Keratinocyte (primary cell): ENCODE measurements at regions not wholly inside any gene's neighbourhood (a gene's known extent, or its start where the extent isn't known, plus 50 kb on each side); places are given as distances from the start of the nearest gene placed in this dataset.

Experiments used
- DNase-seq: peaks from one replicate; pipeline ENCODE4 v3.0.0-alpha.2; 2011; ENCODE audit warnings: low read depth, missing footprints, low spot score
- FAIRE-seq: peaks from 2 replicates; lab custom pipeline; 2011; peaks lifted over from hg19 to GRCh38; lab: Jason Lieb, UNC
- H2AFZ ChIP-seq: 2 replicates; pipeline ENCODE4 v1.6.0; 2012; ENCODE audit warnings: low read length, control low read depth, inconsistent platforms; ENCODE audit not compliant: control insufficient read depth
- H3K27ac ChIP-seq: 2 replicates; pipeline ENCODE4 v1.5.1; 2011; ENCODE audit warnings: low read length; ENCODE audit not compliant: control insufficient read depth, insufficient read depth
- H3K27me3 ChIP-seq: 3 replicates; pipeline ENCODE4 v1.6.0; 2011; ENCODE audit warnings: low read length; ENCODE audit not compliant: control insufficient read depth, insufficient read depth; ENCODE audit errors: extremely low read depth
- H3K36me3 ChIP-seq, 2 experiments: 2 replicates in 1 of 2; 3 replicates in 1 of 2; pipeline ENCODE4 v1.5.1; 2011; ENCODE audit warnings: low read length in 2 of 2, mild to moderate bottlenecking in 1 of 2; ENCODE audit not compliant: control insufficient read depth in 2 of 2, insufficient read depth in 2 of 2; ENCODE audit errors: extremely low read depth in 1 of 2
- H3K4me1 ChIP-seq: 3 replicates; pipeline ENCODE4 v1.5.1; 2011; ENCODE audit warnings: low read length; ENCODE audit not compliant: control insufficient read depth, insufficient read depth; ENCODE audit errors: extremely low read depth
- H3K4me2 ChIP-seq: 3 replicates; pipeline ENCODE4 v1.6.0; 2011; ENCODE audit warnings: low read depth, low read length; ENCODE audit not compliant: control insufficient read depth, insufficient read depth; ENCODE audit errors: extremely low read depth
- H3K4me3 ChIP-seq, 3 experiments: fragments of 200-600 bp in 1 of 3; sonication (generic) in 1 of 3; 2 replicates in 2 of 3; 3 replicates in 1 of 3; pipeline ENCODE4 v1.5.1; 2011 to 2016; ENCODE audit warnings: low read length in 3 of 3, mild to moderate bottlenecking in 3 of 3, control low read depth in 2 of 3, inconsistent platforms in 1 of 3, low read depth in 1 of 3, mixed read lengths in 1 of 3, mixed run types in 1 of 3, moderate library complexity in 1 of 3; ENCODE audit not compliant: control insufficient read depth in 2 of 3, insufficient read depth in 2 of 3; ENCODE audit errors: extremely low read depth in 1 of 3
- H3K79me2 ChIP-seq: 2 replicates; pipeline ENCODE4 v1.6.0; 2012; ENCODE audit warnings: low read length; ENCODE audit not compliant: control insufficient read depth, insufficient read depth
- H3K9ac ChIP-seq: 3 replicates; pipeline ENCODE4 v1.6.0; 2011; ENCODE audit warnings: low read length; ENCODE audit not compliant: control insufficient read depth, insufficient read depth; ENCODE audit errors: extremely low read depth
- H3K9me1 ChIP-seq: 3 replicates; pipeline ENCODE4 v1.6.0; 2011; ENCODE audit warnings: low read length; ENCODE audit not compliant: control insufficient read depth, insufficient read depth; ENCODE audit errors: extremely low read depth
- H3K9me3 ChIP-seq: 2 replicates; pipeline ENCODE4 v1.5.1; 2012; ENCODE audit warnings: low read depth, low read length; ENCODE audit not compliant: control insufficient read depth
- H4K20me1 ChIP-seq: 3 replicates; pipeline ENCODE4 v1.6.0; 2011; ENCODE audit warnings: low read length; ENCODE audit not compliant: control insufficient read depth, insufficient read depth; ENCODE audit errors: extremely low read depth
- EZH2 ChIP-seq: IDR thresholded peaks from one replicate; pipeline ENCODE4 v1.6.1; 2012; ENCODE audit warnings: inconsistent platforms, mild to moderate bottlenecking, low read length, moderate library complexity
- dilution Hi-C: fragments of 300-500 bp; cut with MboI; formaldehyde crosslinking; loops from one replicate; pipeline ENCODE4 v1.7.0; 2020; ENCODE audit warnings: low sequenced_read_pairs; ENCODE audit not compliant: extremely low pct_ligation_motif_present
- TF ChIP-seq, protein P1 (sequence below), 3 experiments: IDR thresholded peaks in 1 of 3; conservative IDR thresholded peaks in 1 of 3; optimal IDR thresholded peaks in 1 of 3; 2 replicates in 2 of 3; 3 replicates in 1 of 3; pipeline versions ENCODE3 to v1.5.1; 2011; ENCODE audit warnings: low read length in 3 of 3, mild to moderate bottlenecking in 3 of 3, moderate library complexity in 2 of 3, control low read depth in 1 of 3, inconsistent platforms in 1 of 3; ENCODE audit not compliant: insufficient read depth in 2 of 3; ENCODE audit errors: extremely low read depth in 1 of 3

DNA sequence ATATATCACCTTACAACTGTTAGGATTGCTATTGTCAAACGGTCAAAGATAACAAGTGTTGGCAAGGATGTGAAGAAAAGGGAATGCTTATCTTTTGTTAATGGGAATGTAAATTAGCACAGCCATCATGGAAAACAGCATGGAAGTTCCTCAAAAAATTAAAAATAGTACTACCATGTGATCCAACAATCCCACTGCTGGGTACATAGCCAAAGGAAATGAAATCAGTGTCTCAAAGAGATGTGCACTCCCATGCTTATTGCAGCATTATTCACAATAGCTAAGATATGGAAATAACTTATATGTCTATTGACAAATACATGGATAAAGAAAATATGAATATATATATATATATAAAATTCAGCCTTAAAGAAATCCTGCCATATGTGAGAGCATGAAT lies 274.6 kb downstream of the EDEM1 start:
- Histone ChIP-seq H3K36me3 (no peaks in the 10 kb centered on the region), H4K20me1 (no peaks in the 10 kb centered on the region), H3K9me3 (no peaks in the 10 kb centered on the region), H3K9me1 (no peaks in the 10 kb centered on the region), H2AFZ (no peak overlapping the region), H3K27me3 (no peaks in the 10 kb centered on the region), H3K4me2 (no peak overlapping the region), H3K79me2 (no peaks in the 10 kb centered on the region), H3K9ac (no peak overlapping the region), H3K27ac (no peak overlapping the region), H3K4me1 (no peaks in the 10 kb centered on the region), H3K4me3 (no peak overlapping the region)
- no peak for DNase-seq
- FAIRE-seq = no peak
- dilution Hi-C loops = no loop called here
- TF ChIP-seq, protein P1, sequence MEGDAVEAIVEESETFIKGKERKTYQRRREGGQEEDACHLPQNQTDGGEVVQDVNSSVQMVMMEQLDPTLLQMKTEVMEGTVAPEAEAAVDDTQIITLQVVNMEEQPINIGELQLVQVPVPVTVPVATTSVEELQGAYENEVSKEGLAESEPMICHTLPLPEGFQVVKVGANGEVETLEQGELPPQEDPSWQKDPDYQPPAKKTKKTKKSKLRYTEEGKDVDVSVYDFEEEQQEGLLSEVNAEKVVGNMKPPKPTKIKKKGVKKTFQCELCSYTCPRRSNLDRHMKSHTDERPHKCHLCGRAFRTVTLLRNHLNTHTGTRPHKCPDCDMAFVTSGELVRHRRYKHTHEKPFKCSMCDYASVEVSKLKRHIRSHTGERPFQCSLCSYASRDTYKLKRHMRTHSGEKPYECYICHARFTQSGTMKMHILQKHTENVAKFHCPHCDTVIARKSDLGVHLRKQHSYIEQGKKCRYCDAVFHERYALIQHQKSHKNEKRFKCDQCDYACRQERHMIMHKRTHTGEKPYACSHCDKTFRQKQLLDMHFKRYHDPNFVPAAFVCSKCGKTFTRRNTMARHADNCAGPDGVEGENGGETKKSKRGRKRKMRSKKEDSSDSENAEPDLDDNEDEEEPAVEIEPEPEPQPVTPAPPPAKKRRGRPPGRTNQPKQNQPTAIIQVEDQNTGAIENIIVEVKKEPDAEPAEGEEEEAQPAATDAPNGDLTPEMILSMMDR (optimal IDR thresholded peaks at IDR 0.05 in 1 of 3, IDR thresholded peaks at IDR 0.05 in 1 of 3, conservative IDR thresholded peaks at IDR 0.05 in 1 of 3; ENCODE audit: extremely low read depth in 1 of 3, insufficient read depth in 2 of 3, low read length in 3 of 3) = no peak
- no peak for TF ChIP-seq EZH2

DNA sequence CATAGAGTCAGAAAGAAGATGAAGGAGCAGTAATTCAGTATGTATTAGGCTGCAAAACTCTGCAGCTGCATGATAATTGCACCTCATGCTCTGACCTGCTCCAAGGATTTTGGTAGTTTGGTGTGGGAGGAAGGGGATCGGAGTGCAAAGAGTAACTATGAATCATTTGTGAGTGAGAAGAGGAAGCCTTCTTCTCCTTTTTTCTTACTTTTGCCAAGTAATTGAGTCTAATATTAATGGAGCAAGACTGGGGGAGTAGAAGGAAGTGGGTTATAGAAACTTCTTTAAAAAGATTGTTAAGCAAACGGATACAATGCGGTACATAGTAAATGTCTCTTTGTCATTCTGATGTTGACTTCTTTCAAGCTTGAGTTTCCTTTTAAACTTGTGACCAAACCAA lies 276.5 kb downstream of the EDEM1 start:
- Histone ChIP-seq H3K9me1 (no peaks in the 10 kb centered on the region), H3K27me3 (no peaks in the 10 kb centered on the region), H3K9ac (no peak overlapping the region), H3K4me1 (no peaks in the 10 kb centered on the region), H3K27ac (no peak overlapping the region), H3K4me2 (no peak overlapping the region), H3K4me3 (no peak overlapping the region), H2AFZ (no peak overlapping the region), H4K20me1 (no peaks in the 10 kb centered on the region), H3K79me2 (no peaks in the 10 kb centered on the region), H3K36me3 (no peaks in the 10 kb centered on the region), H3K9me3 (no peaks in the 10 kb centered on the region)
- TF ChIP-seq, protein P1 (optimal IDR thresholded peaks at IDR 0.05 in 1 of 3, IDR thresholded peaks at IDR 0.05 in 1 of 3, conservative IDR thresholded peaks at IDR 0.05 in 1 of 3; ENCODE audit: extremely low read depth in 1 of 3, insufficient read depth in 2 of 3, low read length in 3 of 3) = no peak
- no peak for TF ChIP-seq EZH2
- DNase-seq (no peak), FAIRE-seq (no peak)
- dilution Hi-C loops = no loop called here
